ENCODE measurements at regions not wholly inside any gene's neighbourhood (a gene's known extent, or its start where the extent isn't known, plus 50 kb on each side); places are given as distances from the start of the nearest gene placed in this dataset.

DNA sequence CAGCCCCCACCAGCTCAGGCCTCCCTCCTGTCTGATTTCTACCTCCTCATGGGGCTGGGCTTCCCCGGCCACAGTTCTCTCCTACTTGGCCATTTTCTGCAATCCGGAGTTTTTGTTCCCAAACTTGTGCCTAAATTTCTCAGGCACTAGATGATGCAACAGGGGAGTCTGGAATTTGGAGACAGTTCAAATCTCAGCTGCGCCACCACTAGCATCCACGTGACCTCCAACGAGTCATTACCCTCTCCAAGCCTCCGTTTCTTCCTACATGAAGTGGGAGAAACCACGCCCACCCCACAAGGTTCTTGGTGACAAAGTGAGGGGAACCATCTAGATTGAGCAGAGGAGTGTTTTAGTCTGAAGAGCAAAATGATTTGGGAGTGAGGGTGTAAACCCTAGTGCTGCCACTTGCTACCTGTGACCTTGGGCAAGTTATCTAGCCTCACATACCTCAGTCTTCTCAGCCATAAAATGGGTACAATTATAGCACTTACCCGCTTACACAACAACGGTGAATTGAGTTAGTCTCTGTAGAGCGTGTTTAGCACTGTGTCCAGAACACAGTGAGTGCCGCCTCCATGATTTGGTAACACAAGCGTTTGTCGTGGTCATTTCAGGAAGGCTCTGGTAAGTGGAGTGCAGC, 61.4 kb upstream of the ASAP2 start:
- no peak overlapping the region for H3K4me3 Mint-ChIP-seq (ENCODE audit: unreplicated experiment)
- H3K27ac Mint-ChIP-seq (ENCODE audit: unreplicated experiment) = no peak overlapping the region
- H3K27me3 Mint-ChIP-seq (ENCODE audit: unreplicated experiment) = peaks cover 15% of the 10 kb centered on the region
- TF ChIP-seq, protein P1, sequence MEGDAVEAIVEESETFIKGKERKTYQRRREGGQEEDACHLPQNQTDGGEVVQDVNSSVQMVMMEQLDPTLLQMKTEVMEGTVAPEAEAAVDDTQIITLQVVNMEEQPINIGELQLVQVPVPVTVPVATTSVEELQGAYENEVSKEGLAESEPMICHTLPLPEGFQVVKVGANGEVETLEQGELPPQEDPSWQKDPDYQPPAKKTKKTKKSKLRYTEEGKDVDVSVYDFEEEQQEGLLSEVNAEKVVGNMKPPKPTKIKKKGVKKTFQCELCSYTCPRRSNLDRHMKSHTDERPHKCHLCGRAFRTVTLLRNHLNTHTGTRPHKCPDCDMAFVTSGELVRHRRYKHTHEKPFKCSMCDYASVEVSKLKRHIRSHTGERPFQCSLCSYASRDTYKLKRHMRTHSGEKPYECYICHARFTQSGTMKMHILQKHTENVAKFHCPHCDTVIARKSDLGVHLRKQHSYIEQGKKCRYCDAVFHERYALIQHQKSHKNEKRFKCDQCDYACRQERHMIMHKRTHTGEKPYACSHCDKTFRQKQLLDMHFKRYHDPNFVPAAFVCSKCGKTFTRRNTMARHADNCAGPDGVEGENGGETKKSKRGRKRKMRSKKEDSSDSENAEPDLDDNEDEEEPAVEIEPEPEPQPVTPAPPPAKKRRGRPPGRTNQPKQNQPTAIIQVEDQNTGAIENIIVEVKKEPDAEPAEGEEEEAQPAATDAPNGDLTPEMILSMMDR (IDR thresholded peaks at IDR 0.05; ENCODE audit: unreplicated experiment) = no peak
- DNase-seq (ENCODE audit: low spot score) = no peak
- peaks cover 6% of the 10 kb centered on the region for H3K4me1 Mint-ChIP-seq (ENCODE audit: unreplicated experiment)
- H3K36me3 Mint-ChIP-seq (ENCODE audit: low read depth, unreplicated experiment) = peaks cover 3% of the 10 kb centered on the region
- H3K9me3 Mint-ChIP-seq (ENCODE audit: unreplicated experiment) = no peaks in the 10 kb centered on the region

DNA sequence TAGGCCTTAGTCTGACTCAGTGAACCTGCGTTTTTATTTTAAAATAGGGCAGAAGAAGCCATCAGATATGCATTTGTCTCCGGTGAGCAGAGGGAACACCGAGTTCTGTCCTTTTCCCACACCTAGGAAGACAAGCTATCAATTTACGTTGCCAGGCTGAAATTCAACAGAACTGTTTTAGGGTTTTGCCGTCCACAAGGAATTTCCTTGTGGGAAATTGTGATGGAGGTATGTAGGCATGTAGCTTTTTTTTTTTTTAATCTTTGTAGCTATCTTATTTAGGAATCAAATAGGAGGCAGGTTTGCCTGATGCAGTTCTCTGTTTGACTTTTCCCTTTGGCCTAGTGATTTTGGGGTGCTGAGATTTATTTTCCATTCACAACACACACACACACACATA, 62.0 kb upstream of the ASAP2 start:
- TF ChIP-seq, protein P1 (IDR thresholded peaks at IDR 0.05; ENCODE audit: unreplicated experiment) = no peak

DNA sequence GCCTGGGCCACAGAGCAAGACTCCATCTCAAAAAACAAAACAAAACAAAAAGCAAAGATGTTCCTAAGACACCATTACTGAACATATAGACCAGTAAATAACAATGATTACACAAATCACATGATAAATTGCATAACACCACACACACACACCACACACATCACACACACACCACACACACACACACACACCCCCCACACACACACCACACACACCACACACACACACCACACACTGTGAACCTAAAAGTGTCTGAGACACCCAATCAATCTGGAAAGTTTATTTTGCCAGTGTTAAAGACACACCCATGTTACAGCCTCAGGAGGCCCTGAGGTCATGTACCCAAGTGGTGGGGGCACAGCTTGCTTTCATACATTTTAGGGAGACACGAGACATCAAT, 62.6 kb upstream of the ASAP2 start:
- peaks cover 15% of the 10 kb centered on the region for H3K27me3 Mint-ChIP-seq (ENCODE audit: unreplicated experiment)

More for the DNA sequence above, 62.0 kb upstream of the ASAP2 start:
- Mint-ChIP-seq H3K9me3 (ENCODE audit: unreplicated experiment) (no peaks in the 10 kb centered on the region), H3K36me3 (ENCODE audit: low read depth, unreplicated experiment) (peaks cover 3% of the 10 kb centered on the region), H3K27ac (ENCODE audit: unreplicated experiment) (no peak overlapping the region), H3K27me3 (ENCODE audit: unreplicated experiment) (peaks cover 15% of the 10 kb centered on the region), H3K4me3 (ENCODE audit: unreplicated experiment) (no peak overlapping the region), H3K4me1 (ENCODE audit: unreplicated experiment) (peaks cover 6% of the 10 kb centered on the region)
- no peak for DNase-seq (ENCODE audit: low spot score)

DNA sequence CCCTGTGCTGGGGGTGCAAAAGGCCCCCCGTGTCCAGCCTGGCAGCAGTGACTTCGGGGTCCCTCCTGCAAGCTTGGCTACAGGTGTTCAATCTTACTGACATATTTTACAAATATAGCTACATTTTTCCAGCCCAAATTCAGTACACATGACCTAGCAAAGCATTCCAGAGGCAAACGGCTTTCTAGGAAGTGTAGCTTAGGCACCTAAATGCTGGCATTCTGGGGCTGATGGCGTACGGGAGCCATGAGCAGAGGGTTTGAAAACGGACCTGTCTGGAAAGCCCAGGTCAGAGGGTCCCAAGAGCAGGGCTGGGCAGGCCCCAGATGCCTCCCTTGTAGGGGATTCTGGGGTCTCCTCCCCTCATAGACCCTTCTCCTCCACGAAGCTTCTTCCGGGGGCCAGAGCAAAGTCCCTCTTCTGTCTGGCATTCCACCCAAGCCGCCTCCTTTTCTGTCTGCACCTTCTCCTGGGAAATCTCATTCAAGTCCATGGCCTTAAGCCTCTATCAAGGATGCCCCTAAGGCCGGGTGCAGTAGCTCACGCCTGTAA, 63.3 kb upstream of the ASAP2 start:
- TF ChIP-seq, protein P1 (IDR thresholded peaks at IDR 0.05; ENCODE audit: unreplicated experiment) = no peak
- H3K36me3 Mint-ChIP-seq (ENCODE audit: low read depth, unreplicated experiment) = peaks cover 3% of the 10 kb centered on the region
- peaks cover 9% of the 10 kb centered on the region for H3K4me1 Mint-ChIP-seq (ENCODE audit: unreplicated experiment)
- no peak overlapping the region for H3K27ac Mint-ChIP-seq (ENCODE audit: unreplicated experiment)
- no peak for DNase-seq (ENCODE audit: low spot score)
- no peaks in the 10 kb centered on the region for H3K9me3 Mint-ChIP-seq (ENCODE audit: unreplicated experiment)
- H3K27me3 Mint-ChIP-seq (ENCODE audit: unreplicated experiment) = peaks cover 17% of the 10 kb centered on the region
- H3K4me3 Mint-ChIP-seq (ENCODE audit: unreplicated experiment) = no peak overlapping the region

More for the DNA sequence above, 62.6 kb upstream of the ASAP2 start:
- Mint-ChIP-seq H3K27ac (ENCODE audit: unreplicated experiment) (peak overlapping the region; percentile 77), H3K36me3 (ENCODE audit: low read depth, unreplicated experiment) (peaks cover 3% of the 10 kb centered on the region), H3K4me1 (ENCODE audit: unreplicated experiment) (peaks cover 8% of the 10 kb centered on the region), H3K9me3 (ENCODE audit: unreplicated experiment) (no peaks in the 10 kb centered on the region), H3K4me3 (ENCODE audit: unreplicated experiment) (peak overlapping the region; percentile 78)
- TF ChIP-seq, protein P1 (IDR thresholded peaks at IDR 0.05; ENCODE audit: unreplicated experiment) = no peak
- DNase-seq (ENCODE audit: low spot score) = no peak

DNA sequence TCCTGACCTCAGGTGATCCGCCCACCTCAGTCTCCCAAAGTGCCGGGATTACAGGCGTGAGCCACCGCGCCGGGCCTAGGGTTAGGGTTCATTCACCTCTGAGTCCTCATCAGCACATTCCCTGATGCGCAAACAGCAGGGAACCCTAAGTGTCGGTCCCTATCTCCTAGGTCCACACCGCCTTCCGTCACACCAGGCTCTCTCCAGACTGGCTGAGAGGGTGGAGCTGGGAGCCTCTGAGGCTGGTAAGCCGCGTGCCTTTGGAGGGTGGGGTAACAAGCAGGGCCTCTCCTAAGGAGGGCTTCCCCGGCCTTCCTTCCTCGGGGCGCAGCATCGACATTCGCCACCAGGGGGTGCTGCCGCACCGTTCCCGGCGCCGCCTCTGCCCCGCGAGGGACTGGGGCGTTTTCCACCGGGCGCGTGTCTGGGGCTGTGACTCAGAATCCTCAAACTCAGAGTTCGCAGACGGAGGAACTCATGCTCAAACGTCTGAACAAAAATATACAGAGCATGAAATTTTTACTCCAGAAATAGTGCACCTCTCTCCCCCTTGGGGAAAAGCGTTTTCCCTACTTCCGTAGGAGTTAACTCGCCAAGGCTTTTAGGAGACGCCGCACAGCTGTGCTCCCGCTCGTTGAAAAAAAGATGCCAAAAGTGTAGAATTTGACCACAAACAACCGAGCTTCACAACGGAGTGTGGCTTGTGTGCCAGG, 63.9 kb upstream of the ASAP2 start:
- Mint-ChIP-seq H3K36me3 (ENCODE audit: low read depth, unreplicated experiment) (peaks cover 3% of the 10 kb centered on the region), H3K4me3 (ENCODE audit: unreplicated experiment) (no peak overlapping the region), H3K4me1 (ENCODE audit: unreplicated experiment) (peaks cover 9% of the 10 kb centered on the region), H3K27me3 (ENCODE audit: unreplicated experiment) (peaks cover 15% of the 10 kb centered on the region), H3K27ac (ENCODE audit: unreplicated experiment) (no peak overlapping the region), H3K9me3 (ENCODE audit: unreplicated experiment) (no peaks in the 10 kb centered on the region)
- DNase-seq (ENCODE audit: low spot score) = peak; percentile 93
- TF ChIP-seq, protein P1 (IDR thresholded peaks at IDR 0.05; ENCODE audit: unreplicated experiment) = peak; percentile 99
